ENCODE measurements at regions not wholly inside any gene's neighbourhood (a gene's known extent, or its start where the extent isn't known, plus 50 kb on each side); places are given as distances from the start of the nearest gene placed in this dataset.

- TF ChIP-seq FOS (IDR thresholded peaks at IDR 0.05; ENCODE audit: borderline replicate concordance, extremely low read depth, insufficient read length) (no peak), POLR2AphosphoS5 (IDR thresholded peaks at IDR 0.05; ENCODE audit: low read length) (no peak), EZH2 (IDR thresholded peaks at IDR 0.05; ENCODE audit: borderline replicate concordance, control insufficient read depth, low read depth, low read length) (no peak), HDGF (IDR thresholded peaks at IDR 0.05) (no peak), ZBTB33 (IDR thresholded peaks at IDR 0.05) (no peak), SUZ12 (IDR thresholded peaks at IDR 0.05; ENCODE audit: unreplicated experiment) (no peak), CTCF (IDR thresholded peaks at IDR 0.05 in 2 of 3, conservative IDR thresholded peaks at IDR 0.05 in 1 of 3; ENCODE audit: control insufficient read depth in 2 of 3, extremely low read depth in 1 of 3, insufficient read depth in 1 of 3, low read depth in 3 of 3, low read length in 3 of 3) (no peak), POLR2A (IDR thresholded peaks at IDR 0.05; ENCODE audit: low read depth, low read length) (no peak)
Observed at GRCh38 chr15:53910236-53910849, 67.9 kb upstream of the UNC13C start.

Measured in GM12878 (cell line).